HepG2 (cell line): ENCODE measurements at regions not wholly inside any gene's neighbourhood (a gene's known extent, or its start where the extent isn't known, plus 50 kb on each side); places are given as distances from the start of the nearest gene placed in this dataset.

Experiments used
- ATAC-seq: fragments of 200-7000 bp; cut with Tn5 transposase; 3 replicates; pipeline ENCODE4 v1.9.1; 2020; ENCODE audit warnings: mild to moderate bottlenecking, moderate library complexity
- BruUV-seq: library from RNA; stranded (reverse); fragments of 400-500 nt; replicated peaks from 2 replicates; lab custom pipeline; 2021; lab: Mats Ljungman, UMichigan
- CTCF ChIA-PET: fragments of 300-600 bp; formaldehyde crosslinking; extraction: SDS; loops from one replicate; lab custom pipeline; 2021; ENCODE audit warnings: low total read pairs, inconsistent platforms, low intra/inter-chr PET ratio; lab: Yijun Ruan, JAX
- POLR2A ChIA-PET: fragments of 350-600 bp; sonication (Branson Sonifier 250); formaldehyde crosslinking; loops from one replicate; lab custom pipeline; 2020; ENCODE audit warnings: antibody characterized with exemption, inconsistent platforms; lab: Yijun Ruan, JAX
- DNase-seq: peaks from one replicate; pipeline ENCODE4 v3.0.0-alpha.2; 2015; ENCODE audit warnings: low spot score
- FAIRE-seq: peaks from 3 replicates; lab custom pipeline; 2011; peaks lifted over from hg19 to GRCh38; lab: Jason Lieb, UNC
- H2AFZ ChIP-seq: one replicate; pipeline ENCODE4 v1.6.1; 2011; ENCODE audit warnings: low read length, inconsistent platforms
- H3K27ac ChIP-seq: fragments of 300-600 bp; 3 replicates; pipeline ENCODE4 v1.8.0; 2011; ENCODE audit warnings: mixed run types, mild to moderate bottlenecking, mixed read lengths, low read length, inconsistent platforms; ENCODE audit not compliant: insufficient read depth; ENCODE audit errors: extremely low read length
- H3K27me3 ChIP-seq, 2 experiments: fragments of 200-600 bp in 1 of 2; 2 replicates in 1 of 2; 3 replicates in 1 of 2; pipeline versions ENCODE4 v1.6.0 to v1.8.0; 2011; ENCODE audit warnings: low read length in 2 of 2, mild to moderate bottlenecking in 2 of 2, moderate library complexity in 2 of 2, inconsistent platforms in 1 of 2; ENCODE audit not compliant: insufficient read depth in 2 of 2, control insufficient read depth in 1 of 2
- H3K36me3 ChIP-seq, 2 experiments: fragments of 200-600 bp in 1 of 2; replicated peaks in 1 of 2; 2 replicates in 1 of 2; 3 replicates in 1 of 2; pipeline versions ENCODE4 v1.5.1 to v1.8.0; 2011; ENCODE audit warnings: low read length in 2 of 2, inconsistent platforms in 1 of 2; ENCODE audit not compliant: insufficient read depth in 2 of 2, control insufficient read depth in 1 of 2
- H3K4me1 ChIP-seq: 2 replicates; pipeline ENCODE4 v1.5.1; 2012; ENCODE audit warnings: low read length, inconsistent platforms; ENCODE audit not compliant: insufficient read depth
- H3K4me2 ChIP-seq: 2 replicates; pipeline ENCODE4 v1.6.0; 2011; ENCODE audit warnings: low read depth, low read length, inconsistent platforms
- H3K4me3 ChIP-seq, 3 experiments: fragments of 200-600 bp in 1 of 3; sonication (generic), shearing (Covaris generic) in 1 of 3; replicated peaks in 1 of 3; 2 replicates each; pipeline ENCODE4 v1.5.1; 2011 to 2016; ENCODE audit warnings: low read length in 3 of 3, inconsistent platforms in 2 of 3, low read depth in 2 of 3, mild to moderate bottlenecking in 2 of 3, control low read depth in 1 of 3, mixed read lengths in 1 of 3; ENCODE audit not compliant: insufficient read depth in 1 of 3
- H3K79me2 ChIP-seq: one replicate; pipeline ENCODE4 v1.6.1; 2011; ENCODE audit warnings: low read length, inconsistent platforms; ENCODE audit not compliant: insufficient read depth
- H3K9ac ChIP-seq: 2 replicates; pipeline ENCODE4 v1.6.0; 2011; ENCODE audit warnings: mild to moderate bottlenecking, low read depth, low read length, inconsistent platforms; ENCODE audit not compliant: insufficient read depth
- H3K9me3 ChIP-seq: 2 replicates; pipeline ENCODE4 v1.5.1; 2012; ENCODE audit warnings: mild to moderate bottlenecking, low read length
- H4K20me1 ChIP-seq: 2 replicates; pipeline ENCODE4 v1.6.0; 2011; ENCODE audit warnings: inconsistent platforms, mild to moderate bottlenecking, low read length, moderate library complexity; ENCODE audit not compliant: insufficient read depth
- ATF3 ChIP-seq: sonication (generic); formaldehyde crosslinking; IDR thresholded peaks from 2 replicates; pipeline ENCODE4 v1.4.0; 2020; ENCODE audit warnings: missing genetic modification reagents
- BRCA1 ChIP-seq: sonication (generic); formaldehyde crosslinking; IDR thresholded peaks from 2 replicates; pipeline ENCODE4 v1.4.0; 2020; ENCODE audit warnings: missing genetic modification reagents
- FOXO1 ChIP-seq: sonication (generic); formaldehyde crosslinking; IDR thresholded peaks from 2 replicates; pipeline ENCODE4 v1.4.0; 2020; ENCODE audit warnings: missing genetic modification reagents
- HIVEP1 ChIP-seq: sonication (generic); formaldehyde crosslinking; IDR thresholded peaks from 2 replicates; pipeline ENCODE4 v1.4.0; 2020; ENCODE audit warnings: mild to moderate bottlenecking, missing genetic modification reagents
- HNRNPK ChIP-seq: fragments of 200-400 bp; formaldehyde crosslinking; IDR thresholded peaks from 2 replicates; pipeline ENCODE4 v1.6.1; 2018; ENCODE audit warnings: low read length, low read depth, moderate library complexity, mild to moderate bottlenecking; ENCODE audit not compliant: poor library complexity, severe bottlenecking
- JDP2 ChIP-seq: sonication (generic); formaldehyde crosslinking; IDR thresholded peaks from 2 replicates; pipeline ENCODE4 v1.8.1; 2022; ENCODE audit warnings: missing genetic modification reagents, borderline replicate concordance
- KAT8 ChIP-seq: IDR thresholded peaks from 2 replicates; pipeline ENCODE4 v1.6.1; 2016; ENCODE audit warnings: missing genetic modification reagents, missing compliant biosample characterization
- MXD4 ChIP-seq: IDR thresholded peaks from 2 replicates; pipeline ENCODE4 v1.6.1; 2016; ENCODE audit warnings: mild to moderate bottlenecking, missing biosample characterization, missing genetic modification reagents
- POLR2AphosphoS2 ChIP-seq: IDR thresholded peaks from 2 replicates; pipeline ENCODE4 v1.6.1; 2011; ENCODE audit warnings: low read depth, low read length, improper control_type of control experiment
- POLR2G ChIP-seq: fragments of 200-400 bp; formaldehyde crosslinking; IDR thresholded peaks from 2 replicates; pipeline ENCODE4 v1.6.1; 2018; ENCODE audit warnings: mild to moderate bottlenecking, low read depth, low read length, moderate library complexity
- REL ChIP-seq: sonication (generic); formaldehyde crosslinking; conservative IDR thresholded peaks from 2 replicates; pipeline ENCODE4 v1.8.0; 2022; ENCODE audit warnings: mild to moderate bottlenecking, missing genetic modification reagents, moderate library complexity
- SP140L ChIP-seq: sonication (generic); formaldehyde crosslinking; IDR thresholded peaks from 2 replicates; pipeline ENCODE4 v1.4.0; 2020; ENCODE audit warnings: missing genetic modification reagents, borderline replicate concordance
- TCF7 ChIP-seq: sonication (generic); IDR thresholded peaks from 2 replicates; pipeline ENCODE4 v1.6.1; 2016; ENCODE audit warnings: antibody characterized with exemption, low read depth
- ZBTB4 ChIP-seq: sonication (generic); formaldehyde crosslinking; IDR thresholded peaks from 2 replicates; pipeline ENCODE4 v1.4.0; 2020; ENCODE audit warnings: missing genetic modification reagents, mild to moderate bottlenecking, borderline replicate concordance
- ZMYM2 ChIP-seq: sonication (generic); formaldehyde crosslinking; IDR thresholded peaks from 2 replicates; pipeline ENCODE4 v1.8.0; 2022; ENCODE audit warnings: mild to moderate bottlenecking, missing genetic modification reagents
- WGBS: methylation state at CpG from one replicate; pipeline ENCODE4 v1.1.6; 2017; ENCODE audit warnings: low lambda C conversion rate; 5-methylcytosine and 5-hydroxymethylcytosine counted together
- in situ Hi-C: cut with HindIII; loops from 2 replicates; pipeline ENCODE4 v1.10.0; 2017; ENCODE audit warnings: low pct_unique_long_range_greater_than_20kb; ENCODE audit not compliant: extremely low pct_ligation_motif_present
- intact Hi-C: fragments of 100-400 bp; cut with micrococcal nuclease; formaldehyde crosslinking; loops from one replicate; pipeline ENCODE4 v1.10.0; 2022; ENCODE audit not compliant: unreplicated experiment

- TF ChIP-seq HNRNPK, result no peak
These were observed 88.0 kb upstream of the PELI1 start (continued) for GRCh38 chr2:64232266-64232665.

GRCh38 chr2:64233376-64233922 lies 89.2 kb upstream of the PELI1 start:
- no peaks in the 10 kb centered on the region for H3K79me2 ChIP-seq
- H3K4me1 ChIP-seq, result no peaks in the 10 kb centered on the region
- no peaks in the 10 kb centered on the region for H3K36me3 ChIP-seq
- POLR2A ChIA-PET, result no interaction called here
- FAIRE-seq, result no peak
- peaks cover 0 to 15% of the 10 kb centered on the region in 2 experiments; a peak in 2 of 5 replicates for H3K27me3 ChIP-seq
- ATAC-seq, result no peak
- H3K4me3 ChIP-seq, result no peak overlapping the region
- CTCF ChIA-PET, result no interaction called here
- intact Hi-C loops (no loop called here), in situ Hi-C loops (no loop called here)
- no peaks in the 10 kb centered on the region for H3K9me3 ChIP-seq
- DNase-seq, result no peak
- no TSS peak for BruUV-seq
- H3K4me2 ChIP-seq, result no peak overlapping the region
- H4K20me1 ChIP-seq, result no peaks in the 10 kb centered on the region
- no peak for TF ChIP-seq ZBTB4
- no peak overlapping the region for H2AFZ ChIP-seq
- WGBS, result 49% methylated on average over 4 of the region's 4 CpGs
- no peak overlapping the region for H3K9ac ChIP-seq
- H3K27ac ChIP-seq, result no peak overlapping the region

GRCh38 chr2:64234150-64234549 lies 89.9 kb upstream of the PELI1 start:
- WGBS, result 18% methylated on average over 5 of the region's 5 CpGs
- DNase-seq (no peak), ATAC-seq (no peak), FAIRE-seq (no peak)
- in situ Hi-C loops, result no loop called here
- Histone ChIP-seq H3K27me3 (peaks cover 0 to 8% of the 10 kb centered on the region in 2 experiments; a peak in 1 of 5 replicates), H3K27ac (no peak overlapping the region), H3K4me1 (no peaks in the 10 kb centered on the region), H4K20me1 (no peaks in the 10 kb centered on the region), H3K36me3 (no peaks in the 10 kb centered on the region), H3K9ac (no peak overlapping the region), H3K4me3 (no peak overlapping the region), H3K79me2 (no peaks in the 10 kb centered on the region), H3K4me2 (no peak overlapping the region), H3K9me3 (no peaks in the 10 kb centered on the region), H2AFZ (no peak overlapping the region)
- CTCF ChIA-PET, result no interaction called here
- no TSS peak for BruUV-seq
- POLR2A ChIA-PET, result no interaction called here
- intact Hi-C loops, result no loop called here
- TF ChIP-seq POLR2G (no peak), BRCA1 (no peak), HIVEP1 (CRISPR knock-in tag) (no peak), REL (no peak), TCF7 (no peak), SP140L (CRISPR knock-in tag) (no peak), FOXO1 (no peak), KAT8 (no peak), ATF3 (CRISPR knock-in tag) (no peak), MXD4 (CRISPR knock-in tag) (no peak), JDP2 (CRISPR knock-in tag) (no peak), POLR2AphosphoS2 (no peak), ZMYM2 (CRISPR knock-in tag) (no peak)
